ENCODE measurements at regions not wholly inside any gene's neighbourhood (a gene's known extent, or its start where the extent isn't known, plus 50 kb on each side); places are given as distances from the start of the nearest gene placed in this dataset.
"Not testable (repeated sequence)": the region's sequence is repeated elsewhere in the genome, so short reads cannot be mapped to it uniquely, and the experiment has no call there.

DNA sequence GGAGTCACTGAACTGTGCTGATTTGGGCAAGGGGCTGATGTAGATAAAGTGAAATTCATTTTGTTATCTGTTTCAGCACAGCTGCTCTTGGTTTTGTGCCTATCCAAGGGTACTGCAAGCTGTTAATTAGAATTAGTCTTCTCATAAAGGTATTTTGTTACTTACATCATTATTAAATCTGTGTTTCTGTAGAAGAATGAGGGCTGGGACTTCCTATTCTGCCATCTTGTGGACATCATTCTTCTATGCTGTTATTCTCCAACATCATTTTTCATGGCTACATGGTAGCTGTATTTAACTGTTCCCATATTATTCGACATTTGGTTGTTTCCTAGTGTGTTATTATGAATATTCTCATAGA is 76.2 kb upstream of the CCDC71L start:
- no peak overlapping the region for H3K4me3 ChIP-seq (ENCODE audit: low read depth, low read length)
- TF ChIP-seq, protein P1, sequence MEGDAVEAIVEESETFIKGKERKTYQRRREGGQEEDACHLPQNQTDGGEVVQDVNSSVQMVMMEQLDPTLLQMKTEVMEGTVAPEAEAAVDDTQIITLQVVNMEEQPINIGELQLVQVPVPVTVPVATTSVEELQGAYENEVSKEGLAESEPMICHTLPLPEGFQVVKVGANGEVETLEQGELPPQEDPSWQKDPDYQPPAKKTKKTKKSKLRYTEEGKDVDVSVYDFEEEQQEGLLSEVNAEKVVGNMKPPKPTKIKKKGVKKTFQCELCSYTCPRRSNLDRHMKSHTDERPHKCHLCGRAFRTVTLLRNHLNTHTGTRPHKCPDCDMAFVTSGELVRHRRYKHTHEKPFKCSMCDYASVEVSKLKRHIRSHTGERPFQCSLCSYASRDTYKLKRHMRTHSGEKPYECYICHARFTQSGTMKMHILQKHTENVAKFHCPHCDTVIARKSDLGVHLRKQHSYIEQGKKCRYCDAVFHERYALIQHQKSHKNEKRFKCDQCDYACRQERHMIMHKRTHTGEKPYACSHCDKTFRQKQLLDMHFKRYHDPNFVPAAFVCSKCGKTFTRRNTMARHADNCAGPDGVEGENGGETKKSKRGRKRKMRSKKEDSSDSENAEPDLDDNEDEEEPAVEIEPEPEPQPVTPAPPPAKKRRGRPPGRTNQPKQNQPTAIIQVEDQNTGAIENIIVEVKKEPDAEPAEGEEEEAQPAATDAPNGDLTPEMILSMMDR (IDR thresholded peaks at IDR 0.05; ENCODE audit: low read depth, low read length), result no peak

DNA sequence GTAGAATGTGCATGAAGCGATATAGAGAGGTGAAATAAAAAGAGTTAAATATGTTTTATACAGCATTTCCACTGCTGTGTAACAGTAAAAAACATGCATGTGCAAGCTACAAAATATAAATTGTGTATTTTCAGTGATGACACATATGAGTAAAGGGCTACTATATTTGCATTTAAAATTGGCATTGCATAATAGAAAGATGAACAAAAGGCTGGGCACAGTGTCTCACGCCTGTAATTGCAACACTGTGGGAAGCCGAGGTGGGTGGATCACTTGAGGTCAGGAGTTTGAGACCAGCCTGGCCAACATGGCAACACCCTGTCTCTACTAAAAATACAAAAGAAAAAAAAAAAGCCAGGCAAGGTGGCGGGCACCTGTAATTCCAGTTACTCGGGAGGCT is 79.8 kb upstream of the CCDC71L start:
- no peak overlapping the region for H3K4me3 ChIP-seq (ENCODE audit: low read depth, low read length)
- TF ChIP-seq, protein P1 (IDR thresholded peaks at IDR 0.05; ENCODE audit: low read depth, low read length), result no peak

DNA sequence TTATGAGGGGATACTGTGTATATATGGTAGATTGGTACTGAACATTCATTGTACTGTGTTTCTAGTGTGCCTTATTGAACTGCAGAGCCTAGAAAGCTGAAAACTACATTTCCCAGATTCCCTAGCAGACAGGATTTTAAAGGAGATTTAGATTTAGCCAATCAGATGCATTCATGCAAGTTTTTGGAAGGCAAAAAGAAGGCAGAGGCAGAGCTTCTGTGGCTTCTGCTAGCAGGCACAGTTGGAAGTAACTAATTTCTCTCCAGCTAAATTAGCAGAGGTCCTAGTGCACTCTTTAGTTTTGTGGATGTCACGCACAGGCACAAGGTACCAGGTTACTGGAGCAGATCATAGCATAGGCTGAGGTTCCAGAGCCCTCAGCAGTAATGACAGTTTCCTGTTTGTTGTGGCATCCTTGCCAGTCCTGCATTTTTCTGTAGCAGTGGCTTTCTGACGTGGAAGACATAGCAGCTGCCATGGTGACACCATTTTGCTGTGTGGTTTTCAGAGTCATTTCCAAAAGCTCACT is 83.7 kb upstream of the CCDC71L start:
- TF ChIP-seq, protein P1 (IDR thresholded peaks at IDR 0.05; ENCODE audit: low read depth, low read length), result no peak
- H3K4me3 ChIP-seq (ENCODE audit: low read depth, low read length), result no peak overlapping the region

DNA sequence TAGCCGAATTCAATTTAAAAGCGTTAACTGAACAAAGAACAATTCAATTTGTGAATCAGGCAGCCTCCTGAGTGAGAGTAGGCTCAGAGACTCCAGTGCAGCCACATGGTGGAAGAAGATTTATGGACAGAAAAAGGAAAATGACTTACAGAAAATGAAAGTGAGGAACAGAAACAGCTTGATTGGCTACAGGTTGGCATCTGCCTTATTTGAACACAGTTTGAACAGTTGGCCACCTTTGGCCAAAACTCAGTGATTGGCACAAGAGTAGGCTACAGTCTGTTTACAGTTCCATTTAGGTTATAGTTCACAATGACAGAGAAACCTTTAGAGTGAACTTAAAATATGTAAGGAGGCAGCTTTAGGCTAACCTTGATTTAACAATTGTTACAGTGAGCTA is 86.3 kb upstream of the CCDC71L start:
- not testable (repeated sequence) for H3K4me3 ChIP-seq (ENCODE audit: low read depth, low read length)

DNA sequence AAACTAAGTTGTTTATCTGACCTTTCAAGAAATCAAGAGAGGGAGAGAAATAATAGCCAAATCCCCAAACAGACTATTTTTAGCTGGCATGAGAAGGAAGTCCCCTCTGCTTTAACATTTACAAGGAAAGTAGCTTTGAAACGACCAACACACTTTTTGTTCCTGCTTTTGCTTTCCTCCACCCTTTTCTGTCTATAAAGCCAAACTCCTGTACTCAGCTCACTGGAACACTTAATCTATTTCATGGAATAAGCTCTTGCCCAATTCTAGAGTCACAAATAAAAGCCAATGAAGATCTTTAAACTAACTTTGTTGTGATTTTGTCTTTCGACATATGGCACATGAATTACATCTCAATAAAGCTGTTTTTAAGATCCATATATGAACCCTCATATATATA is 86.8 kb upstream of the CCDC71L start:
- TF ChIP-seq, protein P1 (IDR thresholded peaks at IDR 0.05; ENCODE audit: low read depth, low read length), result no peak
- H3K4me3 ChIP-seq (ENCODE audit: low read depth, low read length), result no peak overlapping the region

DNA sequence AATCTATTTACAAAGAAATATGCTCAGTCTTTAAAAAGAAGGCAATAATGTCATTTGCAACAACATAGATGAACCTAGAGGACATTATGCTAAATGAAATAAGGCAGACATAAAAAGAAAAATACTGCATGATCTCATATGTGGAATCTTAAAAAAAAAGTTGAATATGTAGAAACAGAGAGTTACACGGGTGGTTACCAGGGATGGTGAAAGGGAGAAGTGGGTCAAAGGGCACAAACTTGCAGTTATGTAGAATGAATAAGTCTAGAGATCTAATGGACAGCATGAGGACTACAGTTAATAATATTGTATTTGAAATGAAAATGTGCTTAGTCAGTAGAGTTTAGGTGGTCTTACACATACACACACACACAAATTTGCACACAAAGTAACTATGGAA is 88.2 kb upstream of the CCDC71L start:
- TF ChIP-seq, protein P1 (IDR thresholded peaks at IDR 0.05; ENCODE audit: low read depth, low read length), result no peak
- no peak overlapping the region for H3K4me3 ChIP-seq (ENCODE audit: low read depth, low read length)

DNA sequence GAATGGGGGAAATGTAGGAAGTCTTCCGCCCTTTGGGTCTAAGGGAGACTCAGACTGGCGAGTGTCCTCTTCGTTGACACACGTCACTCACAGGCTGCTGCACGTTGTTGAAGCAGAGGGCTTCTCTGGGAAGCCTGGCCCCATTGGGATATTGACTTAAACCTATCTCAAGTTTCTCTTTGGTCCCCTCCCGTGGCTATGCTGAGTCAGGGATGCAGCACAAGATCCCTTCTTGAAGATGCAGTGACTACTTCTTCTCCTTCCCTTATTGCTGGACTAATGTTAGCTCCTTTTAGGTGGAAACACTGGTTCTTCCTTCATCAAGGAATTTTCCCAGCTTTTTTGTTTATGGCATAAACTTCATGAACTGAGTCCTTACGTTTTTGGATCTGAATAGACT is 89.8 kb upstream of the CCDC71L start:
- no peak overlapping the region for H3K4me3 ChIP-seq (ENCODE audit: low read depth, low read length)
- TF ChIP-seq, protein P1 (IDR thresholded peaks at IDR 0.05; ENCODE audit: low read depth, low read length), result no peak

DNA sequence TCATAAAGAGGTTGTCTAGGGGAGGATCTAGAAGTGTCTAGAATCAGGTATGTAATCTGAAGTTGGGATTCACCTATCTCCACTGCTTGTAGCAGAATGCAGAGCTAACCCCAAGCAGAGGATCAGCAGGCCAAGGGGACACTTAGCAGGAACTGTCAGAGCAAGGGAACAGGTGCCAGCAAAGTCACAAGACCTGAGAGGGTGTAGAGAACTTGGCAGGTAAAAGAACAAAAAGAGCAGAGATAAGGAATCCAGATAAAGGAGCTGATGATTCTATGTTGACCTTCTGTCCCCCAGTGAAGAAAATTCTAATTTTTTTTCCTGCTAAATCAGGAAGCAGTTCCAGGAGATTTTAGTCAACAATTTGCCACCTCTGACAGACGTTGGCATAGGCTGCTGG is 91.4 kb upstream of the CCDC71L start:
- TF ChIP-seq, protein P1 (IDR thresholded peaks at IDR 0.05; ENCODE audit: low read depth, low read length), result no peak
- H3K4me3 ChIP-seq (ENCODE audit: low read depth, low read length), result no peak overlapping the region

DNA sequence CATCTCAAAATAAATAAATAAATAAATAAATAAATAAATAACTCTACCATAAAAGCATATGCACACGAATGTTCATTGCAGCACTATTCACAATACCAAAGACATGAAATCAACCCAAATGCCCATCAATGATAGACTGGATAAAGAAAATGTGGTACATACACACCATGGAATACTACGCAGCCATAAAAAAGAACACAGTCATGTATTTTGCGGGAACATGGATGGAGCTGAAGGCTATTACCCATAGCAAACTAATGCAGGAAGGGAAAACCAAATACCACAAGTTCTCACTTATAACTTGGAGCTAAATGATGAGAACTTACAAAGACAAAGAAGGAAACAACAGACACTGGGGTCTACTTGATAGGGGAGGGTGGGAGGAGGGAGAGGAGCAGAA is 94.1 kb upstream of the CCDC71L start:
- H3K4me3 ChIP-seq (ENCODE audit: low read depth, low read length), result not testable (repeated sequence)
